Cardiac septum (tissue), 1 donor: ENCODE measurements at regions not wholly inside any gene's neighbourhood (a gene's known extent, or its start where the extent isn't known, plus 50 kb on each side); places are given as distances from the start of the nearest gene placed in this dataset.

Experiments used
- DNase-seq: peaks from one replicate; pipeline ENCODE4 v3.0.0-alpha.2; 2020; ENCODE audit warnings: low spot score
- intact Hi-C: fragments of 100-400 bp; cut with DNase I; formaldehyde crosslinking; loops from one replicate; pipeline ENCODE4 v1.14.0; 2022
- donor health status: DM: no; HTN: no; CAD: no.

- intact Hi-C loops = loop anchor here (10.0 kb wide), 1 partner anchor 231 kb away; no protein-coding TSS in a partner anchor
- DNase-seq = no peak
These were observed 106.7 kb upstream of the SFSWAP start for GRCh38 chr12:131603939-131604795.

- intact Hi-C loops = loop anchor here (10.0 kb wide), 1 partner anchor 230 kb away; no protein-coding TSS in a partner anchor
- no peak for DNase-seq
These were observed 106.0 kb upstream of the SFSWAP start for GRCh38 chr12:131604859-131605258.

GRCh38 chr12:131605304-131605829 lies 105.5 kb upstream of the SFSWAP start:
- intact Hi-C loops = loop anchor here (10.0 kb wide), 1 partner anchor 229 kb away; no protein-coding TSS in a partner anchor
- DNase-seq = no peak

DNA sequence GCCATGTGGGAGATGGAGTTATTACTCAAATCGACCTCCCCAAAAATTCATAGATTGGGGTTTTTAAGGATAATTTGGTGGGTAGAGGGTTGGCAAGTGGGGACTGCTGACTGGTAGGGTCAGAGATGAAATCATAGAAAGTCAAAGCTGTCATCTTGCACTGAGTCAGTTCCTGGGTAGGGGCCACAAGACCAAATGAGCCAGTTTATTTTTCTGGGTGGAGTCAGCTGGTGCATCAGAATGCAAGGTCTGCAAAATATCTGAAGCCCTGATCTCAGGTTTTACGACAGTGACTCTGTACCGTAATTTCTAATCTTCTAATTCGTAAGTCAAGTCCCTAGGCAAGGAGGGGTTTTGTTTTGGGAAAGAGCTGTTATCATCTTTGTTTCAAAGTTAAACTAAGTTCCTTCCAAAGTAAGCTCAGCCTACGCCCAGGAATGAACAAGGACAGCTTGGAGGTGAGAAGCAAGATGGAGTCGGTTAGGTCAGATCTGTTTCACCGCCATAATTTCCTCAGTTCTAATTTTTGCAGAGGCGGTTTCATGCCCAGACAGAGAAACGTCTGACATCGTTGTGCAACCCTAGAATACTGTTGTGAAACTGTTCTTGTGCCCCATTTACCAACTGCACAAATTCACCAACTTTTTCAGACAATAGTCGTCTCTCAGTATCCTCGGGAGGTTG lies 104.5 kb upstream of the SFSWAP start:
- intact Hi-C loops = loop anchor here (10.0 kb wide), 1 partner anchor 228 kb away; no protein-coding TSS in a partner anchor
- no peak for DNase-seq

DNA sequence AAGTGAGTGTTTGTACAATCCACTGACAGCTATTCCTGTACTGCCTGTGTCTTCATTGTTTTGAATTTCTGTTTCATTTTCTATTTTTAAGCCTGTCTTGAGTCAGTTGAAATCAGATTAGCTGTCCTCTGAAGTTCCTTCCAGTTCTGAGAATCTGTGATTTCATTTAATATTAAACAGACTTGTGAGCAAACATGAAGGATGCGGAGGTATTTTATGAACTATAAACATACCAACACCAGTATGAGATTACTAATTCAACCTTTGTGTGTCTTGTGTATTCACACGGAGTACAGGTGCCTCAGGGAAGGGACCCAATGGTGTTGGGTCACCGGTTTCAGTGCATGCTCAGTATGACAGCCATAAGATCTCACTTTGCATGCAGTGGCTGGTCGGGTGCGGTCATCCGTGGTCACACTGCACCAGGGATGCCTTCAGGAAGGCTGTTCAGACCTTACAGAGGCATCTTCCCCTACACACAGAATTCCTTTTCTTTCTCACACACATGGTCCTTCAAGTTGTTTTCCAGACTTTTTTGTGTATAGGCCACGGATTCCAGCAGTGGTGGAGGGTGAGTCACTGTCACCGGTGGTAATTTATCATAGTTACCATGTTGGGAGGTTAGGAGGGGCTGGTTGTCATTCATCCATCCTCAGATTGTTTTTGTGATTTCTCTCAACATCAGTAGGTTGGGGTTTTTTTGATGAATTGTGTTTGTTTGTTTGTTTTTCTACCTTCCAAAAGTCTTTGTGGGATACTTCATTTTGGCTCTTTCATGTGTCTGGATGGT lies 103.0 kb upstream of the SFSWAP start:
- DNase-seq = no peak
- intact Hi-C loops = loop anchor here (10.0 kb wide), 1 partner anchor 227 kb away; no protein-coding TSS in a partner anchor

DNA sequence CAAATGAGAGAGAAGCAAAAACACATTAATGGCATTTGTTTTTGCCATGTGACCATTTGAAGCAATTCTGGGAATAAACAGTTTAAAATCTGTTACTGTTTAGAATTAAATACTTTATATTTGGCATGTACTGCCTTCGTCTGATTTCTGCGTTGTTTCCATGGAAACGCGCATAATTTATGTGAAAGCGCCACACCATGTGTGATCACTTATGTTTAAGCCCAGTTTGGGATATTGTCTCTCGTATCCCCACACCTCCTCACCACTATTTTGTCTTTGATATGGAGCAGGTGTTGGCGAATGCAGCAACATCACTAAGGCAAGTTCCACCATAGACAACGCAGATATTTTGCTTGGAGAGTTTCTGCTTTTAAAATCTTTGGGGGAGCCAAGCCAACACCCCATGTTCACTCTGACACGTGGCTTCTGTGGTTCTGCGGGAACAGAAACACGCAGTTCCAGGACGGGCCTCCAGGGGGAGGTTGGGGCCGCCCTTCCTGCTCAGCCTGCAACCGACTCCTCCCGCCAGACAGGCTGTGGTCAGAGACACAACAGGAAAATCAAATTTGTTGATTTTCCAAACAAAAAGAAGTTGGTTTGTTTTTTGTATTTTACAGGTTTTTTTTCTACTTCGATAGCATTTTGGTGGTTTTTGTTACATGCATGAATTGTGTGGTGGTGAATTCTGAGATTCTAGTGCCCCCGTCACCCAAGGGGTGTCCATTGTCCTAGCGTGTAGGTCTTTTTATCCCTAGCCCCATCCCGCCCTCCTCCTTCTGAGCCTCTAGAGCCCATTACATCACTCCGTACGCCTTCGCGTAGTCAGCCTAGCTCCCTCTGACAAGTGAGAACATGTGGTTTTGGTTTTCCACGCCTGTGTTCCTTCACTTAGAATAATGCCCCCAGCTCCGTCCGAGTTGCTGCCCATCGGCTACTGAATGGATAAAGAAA lies 101.9 kb upstream of the SFSWAP start:
- intact Hi-C loops = loop anchor here (10.0 kb wide), 1 partner anchor 226 kb away; no protein-coding TSS in a partner anchor
- DNase-seq = peak; percentile 87

DNA sequence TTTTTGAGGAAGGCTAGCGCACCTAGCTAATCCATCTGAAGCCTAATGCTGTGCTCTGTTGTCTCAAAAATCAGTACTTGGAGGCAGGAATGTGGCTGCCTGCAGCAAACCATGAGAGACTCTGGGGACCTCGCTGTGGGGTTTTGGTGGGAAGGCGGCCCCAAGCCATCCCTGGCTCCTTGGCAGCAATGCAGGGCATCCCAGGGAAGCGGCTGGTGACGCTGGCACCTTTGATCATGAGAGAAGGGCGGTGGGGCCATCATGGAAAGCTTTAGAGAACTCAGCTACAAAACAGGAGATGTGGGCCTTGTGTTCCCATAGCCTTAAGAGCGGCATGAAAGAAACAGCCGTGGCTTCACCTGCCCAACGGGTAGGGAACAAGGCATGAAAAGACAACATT lies 101.1 kb upstream of the SFSWAP start:
- no peak for DNase-seq
- intact Hi-C loops = loop anchor here (10.0 kb wide), 1 partner anchor 225 kb away; no protein-coding TSS in a partner anchor

- no peak for DNase-seq
- intact Hi-C loops = no loop called here
These were observed 100.7 kb upstream of the SFSWAP start for GRCh38 chr12:131610181-131610580.

GRCh38 chr12:131610891-131611290 lies 100.0 kb upstream of the SFSWAP start:
- intact Hi-C loops = no loop called here
- no peak for DNase-seq

- DNase-seq = no peak
- intact Hi-C loops = no loop called here
These were observed 99.3 kb upstream of the SFSWAP start for GRCh38 chr12:131611416-131612091.

DNA sequence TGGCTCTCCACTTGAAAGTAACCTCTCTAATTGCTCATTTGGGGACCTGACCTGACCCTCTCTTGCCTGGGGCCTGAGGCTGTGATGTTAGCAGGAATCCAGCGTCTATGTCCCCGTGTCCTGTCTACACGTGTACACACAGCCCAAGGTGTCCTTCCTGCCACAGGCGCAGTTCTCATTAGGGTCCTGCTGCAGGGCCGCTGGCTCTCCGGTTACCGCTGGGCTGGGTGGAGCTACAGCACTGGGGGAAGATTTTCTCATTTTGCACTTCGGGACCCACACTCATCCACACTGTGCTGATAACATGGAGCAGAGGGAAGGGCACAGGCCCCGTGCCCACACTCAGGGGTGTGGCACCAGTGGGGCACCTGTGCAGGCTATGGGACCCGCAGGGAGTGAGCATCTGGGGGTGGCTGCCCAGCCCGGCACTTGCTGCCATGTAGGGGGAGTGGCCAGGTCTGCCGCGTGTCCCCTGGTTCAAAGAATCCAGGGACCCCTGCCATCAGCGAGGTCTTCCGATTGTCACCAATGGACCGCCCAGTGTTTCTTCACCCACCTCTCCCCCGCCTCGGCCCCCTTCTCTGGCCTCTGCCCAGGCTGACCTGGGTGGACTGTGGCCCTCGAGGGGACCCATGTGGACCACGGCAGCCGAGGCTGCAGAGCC lies 98.7 kb upstream of the SFSWAP start:
- no peak for DNase-seq
- intact Hi-C loops = no loop called here

- intact Hi-C loops = no loop called here
- DNase-seq = no peak
These were observed 97.7 kb upstream of the SFSWAP start for GRCh38 chr12:131613186-131613585.

DNA sequence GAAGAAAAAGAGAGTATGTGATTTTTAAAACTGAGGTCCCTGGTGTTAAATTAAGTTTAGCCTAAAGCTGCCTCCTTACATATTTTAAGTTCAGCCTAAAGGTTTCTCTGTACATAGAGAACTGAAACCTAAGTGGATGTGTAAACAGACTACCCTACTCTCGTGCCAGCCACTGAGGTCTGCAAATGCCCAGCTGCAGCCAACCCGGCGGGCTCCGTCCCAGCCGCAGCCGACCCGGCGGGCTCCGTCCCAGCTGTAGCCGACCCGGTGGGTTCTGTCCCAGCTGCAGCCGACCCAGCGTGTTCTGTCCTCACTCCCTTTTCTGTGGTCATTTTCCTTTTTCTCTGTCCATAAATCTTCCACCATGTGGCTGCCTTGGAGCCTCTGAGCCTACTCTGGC lies 97.2 kb upstream of the SFSWAP start:
- intact Hi-C loops = no loop called here
- no peak for DNase-seq

DNA sequence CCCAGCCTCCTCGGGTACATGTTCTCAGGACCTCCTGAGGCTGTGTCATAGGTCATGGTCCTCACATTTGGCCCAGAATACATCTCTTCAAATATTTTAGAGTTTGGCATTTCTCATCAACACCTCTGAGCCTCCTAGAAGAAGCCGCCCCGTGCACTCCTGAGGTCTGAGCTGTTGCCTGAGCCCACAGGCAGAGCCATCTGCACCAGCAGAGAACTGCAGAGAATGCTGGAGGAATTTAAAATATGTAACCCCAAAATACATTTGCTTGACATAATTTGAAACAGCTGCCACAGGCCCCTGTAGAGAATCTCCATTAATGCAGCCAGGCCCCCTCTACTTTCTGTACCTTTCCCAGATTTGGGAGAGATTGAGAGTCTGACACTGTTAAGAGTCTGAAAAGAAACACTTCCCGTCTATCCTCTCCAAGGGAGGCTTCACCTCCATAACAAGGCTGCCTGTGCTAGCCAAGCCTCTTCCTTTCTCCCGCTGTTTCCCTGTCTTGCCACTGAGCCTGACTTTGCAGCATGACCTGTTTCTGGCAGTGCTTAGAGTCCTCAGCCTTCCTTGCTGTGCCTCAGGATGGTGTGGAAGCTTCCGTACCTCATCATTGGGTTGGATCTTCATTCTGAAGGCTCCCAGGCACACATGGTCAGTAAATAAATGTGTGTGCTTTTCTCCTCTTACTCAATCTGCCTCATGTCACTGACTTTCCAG lies 95.4 kb upstream of the SFSWAP start:
- intact Hi-C loops = no loop called here
- no peak for DNase-seq

GRCh38 chr12:131616043-131616700 lies 94.7 kb upstream of the SFSWAP start:
- intact Hi-C loops = no loop called here
- no peak for DNase-seq

DNA sequence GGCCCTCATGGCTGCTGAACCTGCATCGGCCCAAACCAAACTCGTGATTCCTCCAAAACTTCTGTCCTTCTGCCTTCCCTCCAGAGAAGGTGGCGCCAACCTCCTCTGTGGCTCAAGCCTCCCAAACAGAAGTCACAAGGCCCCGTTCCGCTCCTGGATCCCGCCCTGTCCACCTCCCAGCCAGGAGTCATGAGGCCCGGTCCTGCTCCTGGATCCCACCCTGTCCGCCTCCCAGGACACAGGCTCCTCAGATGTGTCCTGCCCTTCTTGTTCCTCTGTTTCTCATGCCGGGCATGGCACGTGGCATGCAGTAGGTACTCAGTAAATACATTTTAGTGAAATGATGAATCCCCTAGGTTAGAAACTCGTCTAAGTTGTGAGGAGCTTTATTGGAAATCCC lies 94.2 kb upstream of the SFSWAP start:
- intact Hi-C loops = no loop called here
- DNase-seq = no peak
